Fibroblast of the aortic adventitia (primary cell): ENCODE measurements at regions not wholly inside any gene's neighbourhood (a gene's known extent, or its start where the extent isn't known, plus 50 kb on each side); places are given as distances from the start of the nearest gene placed in this dataset.

Experiments used
- DNase-seq: peaks from one replicate; pipeline ENCODE4 v3.0.0-alpha.2; 2010; ENCODE audit warnings: low read depth
- H3K4me3 ChIP-seq: 2 replicates; pipeline ENCODE4 v1.5.1; 2011; ENCODE audit warnings: low read depth, mild to moderate bottlenecking, control low read depth, low read length, moderate library complexity
- TF ChIP-seq, protein P1 (sequence below): IDR thresholded peaks from 2 replicates; pipeline ENCODE4 v1.5.1; 2011; ENCODE audit warnings: mild to moderate bottlenecking, low read length, control low read depth, inconsistent platforms; ENCODE audit not compliant: insufficient read depth

GRCh38 chr2:151063271-151063670 lies 198.4 kb downstream of the RBM43 start:
- no peak overlapping the region for H3K4me3 ChIP-seq
- TF ChIP-seq, protein P1, sequence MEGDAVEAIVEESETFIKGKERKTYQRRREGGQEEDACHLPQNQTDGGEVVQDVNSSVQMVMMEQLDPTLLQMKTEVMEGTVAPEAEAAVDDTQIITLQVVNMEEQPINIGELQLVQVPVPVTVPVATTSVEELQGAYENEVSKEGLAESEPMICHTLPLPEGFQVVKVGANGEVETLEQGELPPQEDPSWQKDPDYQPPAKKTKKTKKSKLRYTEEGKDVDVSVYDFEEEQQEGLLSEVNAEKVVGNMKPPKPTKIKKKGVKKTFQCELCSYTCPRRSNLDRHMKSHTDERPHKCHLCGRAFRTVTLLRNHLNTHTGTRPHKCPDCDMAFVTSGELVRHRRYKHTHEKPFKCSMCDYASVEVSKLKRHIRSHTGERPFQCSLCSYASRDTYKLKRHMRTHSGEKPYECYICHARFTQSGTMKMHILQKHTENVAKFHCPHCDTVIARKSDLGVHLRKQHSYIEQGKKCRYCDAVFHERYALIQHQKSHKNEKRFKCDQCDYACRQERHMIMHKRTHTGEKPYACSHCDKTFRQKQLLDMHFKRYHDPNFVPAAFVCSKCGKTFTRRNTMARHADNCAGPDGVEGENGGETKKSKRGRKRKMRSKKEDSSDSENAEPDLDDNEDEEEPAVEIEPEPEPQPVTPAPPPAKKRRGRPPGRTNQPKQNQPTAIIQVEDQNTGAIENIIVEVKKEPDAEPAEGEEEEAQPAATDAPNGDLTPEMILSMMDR = no peak
- DNase-seq = peak; percentile 70

DNA sequence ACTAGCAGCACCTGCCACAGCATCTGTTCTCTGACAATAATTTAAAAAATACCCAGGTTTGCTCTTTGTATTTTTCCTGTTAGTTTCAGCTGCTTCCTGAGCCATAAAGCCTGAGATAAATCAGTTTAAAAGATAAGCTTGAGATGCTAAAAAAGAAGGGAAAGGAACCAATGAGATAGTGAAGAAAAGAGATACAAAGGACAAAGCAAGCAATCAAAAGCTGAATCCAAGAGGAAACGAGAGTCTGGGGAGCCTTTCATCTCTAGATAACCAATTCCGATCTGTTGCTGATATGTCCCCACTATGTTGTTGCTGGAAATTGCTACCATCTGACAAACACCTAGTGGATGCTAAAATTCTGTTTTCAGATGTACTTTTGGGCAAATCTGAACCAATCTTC lies 201.4 kb downstream of the RBM43 start:
- DNase-seq = no peak
- H3K4me3 ChIP-seq = no peak overlapping the region
- TF ChIP-seq, protein P1 = no peak

GRCh38 chr2:151056870-151057269 lies 204.8 kb downstream of the RBM43 start:
- DNase-seq = peak; percentile 81
- TF ChIP-seq, protein P1 = no peak
- H3K4me3 ChIP-seq = no peak overlapping the region

DNA sequence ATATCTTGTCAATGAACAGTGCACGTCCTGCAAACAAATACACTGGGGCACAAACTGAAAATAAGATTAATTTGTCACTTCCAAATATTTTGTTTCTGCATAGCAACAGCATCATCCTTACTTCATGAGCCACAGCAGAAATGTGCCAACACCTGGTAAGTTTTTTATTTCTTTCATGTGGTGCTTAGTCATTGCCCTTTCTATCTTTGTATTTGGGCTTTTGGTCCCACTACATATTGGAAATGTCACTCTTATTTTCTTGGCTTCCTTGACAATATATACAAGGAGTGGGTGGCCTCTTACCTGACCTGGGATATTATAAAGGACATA lies 208.0 kb downstream of the RBM43 start:
- TF ChIP-seq, protein P1 = no peak
- DNase-seq = peak; percentile 37
- H3K4me3 ChIP-seq = no peak overlapping the region

DNA sequence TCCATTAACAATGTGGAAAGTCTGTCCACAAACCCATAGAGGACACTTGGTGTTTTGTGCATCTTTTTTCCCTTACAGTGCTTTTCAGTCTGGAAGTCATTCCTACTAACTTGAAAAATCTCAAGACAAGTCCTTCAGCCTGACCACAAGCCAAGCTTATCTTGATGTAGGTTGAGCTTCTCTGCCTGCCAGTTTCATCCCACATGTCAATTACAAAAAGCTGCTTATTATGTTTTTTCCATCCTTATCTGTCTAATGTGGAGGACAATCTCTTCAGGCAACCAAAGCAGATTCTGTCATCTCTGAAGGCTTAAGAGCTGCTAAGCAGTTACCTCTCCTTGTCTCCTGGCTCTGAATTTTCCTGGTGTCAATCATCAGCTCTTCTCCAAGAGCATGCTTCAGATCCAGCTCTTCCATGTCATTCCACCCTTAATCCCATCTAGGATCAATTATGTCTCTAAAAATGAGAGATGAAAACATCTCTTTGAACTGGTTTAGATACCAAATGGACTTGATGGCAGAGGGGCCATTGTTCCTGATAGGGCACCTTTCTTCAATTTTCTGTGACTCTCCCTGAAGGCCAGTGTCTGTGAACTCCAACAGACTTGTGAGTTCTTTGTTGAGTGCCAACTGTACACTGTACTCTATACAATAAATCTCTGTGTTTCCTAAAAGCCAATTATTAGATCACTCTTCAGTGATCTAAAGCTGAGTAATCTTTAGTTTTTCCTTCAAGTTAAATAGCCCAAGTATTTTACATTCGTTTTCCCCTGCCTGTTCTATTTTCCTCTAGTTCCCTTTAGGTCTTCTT lies 208.6 kb downstream of the RBM43 start:
- no peak overlapping the region for H3K4me3 ChIP-seq

GRCh38 chr2:151051574-151052220 lies 210.0 kb downstream of the RBM43 start:
- DNase-seq = peak; percentile 73
- TF ChIP-seq, protein P1 = peak; percentile 84
- no peak overlapping the region for H3K4me3 ChIP-seq

More for the DNA sequence above, 208.6 kb downstream of the RBM43 start:
- DNase-seq = peak; percentile 35
- TF ChIP-seq, protein P1 = no peak

GRCh38 chr2:151049746-151050145 lies 211.9 kb downstream of the RBM43 start:
- TF ChIP-seq, protein P1 = no peak
- no peak overlapping the region for H3K4me3 ChIP-seq
- peak; percentile 75 for DNase-seq
